Fibroblast of the aortic adventitia (primary cell): ENCODE measurements at regions not wholly inside any gene's neighbourhood (a gene's known extent, or its start where the extent isn't known, plus 50 kb on each side); places are given as distances from the start of the nearest gene placed in this dataset.
A peak's percentile ranks its signal among the peaks of the same experiment; 100 is the strongest.

Experiments
- DNase-seq: peaks from one replicate; pipeline ENCODE4 v3.0.0-alpha.2; 2010; ENCODE audit warnings: low read depth
- H3K4me3 ChIP-seq: 2 replicates; pipeline ENCODE4 v1.5.1; 2011; ENCODE audit warnings: low read depth, mild to moderate bottlenecking, control low read depth, low read length, moderate library complexity
- CTCF ChIP-seq: IDR thresholded peaks from 2 replicates; pipeline ENCODE4 v1.5.1; 2011; ENCODE audit warnings: mild to moderate bottlenecking, low read length, control low read depth, inconsistent platforms; ENCODE audit not compliant: insufficient read depth

GRCh38 chr2:106020821-106021661 lies 173.1 kb downstream of the UXS1 start:
- TF ChIP-seq CTCF, result no peak
- DNase-seq, result peak; percentile 17
- no peak overlapping the region for H3K4me3 ChIP-seq

GRCh38 chr2:106020032-106020431 lies 174.1 kb downstream of the UXS1 start:
- peak; percentile 31 for DNase-seq
- no peak for TF ChIP-seq CTCF
- H3K4me3 ChIP-seq, result no peak overlapping the region

- DNase-seq, result no peak
- H3K4me3 ChIP-seq, result no peak overlapping the region
- no peak for TF ChIP-seq CTCF
Measured at GRCh38 chr2:106018141-106018540, 176.0 kb downstream of the UXS1 start.

GRCh38 chr2:106012591-106013347 lies 181.3 kb downstream of the UXS1 start:
- no peak overlapping the region for H3K4me3 ChIP-seq
- no peak for TF ChIP-seq CTCF
- DNase-seq, result no peak

GRCh38 chr2:106012001-106012590 lies 182.0 kb downstream of the UXS1 start:
- TF ChIP-seq CTCF, result no peak
- DNase-seq, result no peak
- no peak overlapping the region for H3K4me3 ChIP-seq

- no peak for DNase-seq
- TF ChIP-seq CTCF, result no peak
- no peak overlapping the region for H3K4me3 ChIP-seq
Measured at GRCh38 chr2:106011380-106011779, 182.7 kb downstream of the UXS1 start.
